Head of caudate nucleus (tissue), 42 donors: ENCODE measurements at regions not wholly inside any gene's neighbourhood (a gene's known extent, or its start where the extent isn't known, plus 50 kb on each side); places are given as distances from the start of the nearest gene placed in this dataset.
A peak's percentile ranks its signal among the peaks of the same experiment; 100 is the strongest.
"Not testable (repeated sequence)": the region's sequence is repeated elsewhere in the genome, so short reads cannot be mapped to it uniquely, and the experiment has no call there.

Source experiments
- DNase-seq, 42 donors: peaks; one replicate each; pipeline versions ENCODE4 v3.0.0 to v3.0.0-alpha.2; 2020 to 2021; ENCODE audit warnings: mixed read lengths in 7 of 42
- intact Hi-C: fragments of 100-400 bp; cut with DNase I; formaldehyde crosslinking; loops from one replicate; pipeline ENCODE4 v1.15.0; 2022

GRCh38 chr3:193821151-193821668 is 228.2 kb downstream of the OPA1 start:
- no peak for DNase-seq

GRCh38 chr3:193822492-193823212 is 229.6 kb downstream of the OPA1 start:
- intact Hi-C loops, result no loop called here
- DNase-seq, result no peak

More at GRCh38 chr3:193821151-193821668, 228.2 kb downstream of the OPA1 start:
- intact Hi-C loops, result no loop called here

GRCh38 chr3:193823213-193823605 is 230.2 kb downstream of the OPA1 start:
- intact Hi-C loops, DNase-seq: not testable (repeated sequence)

- no peak for DNase-seq
- intact Hi-C loops, result no loop called here
Observed at GRCh38 chr3:193824365-193824764, 231.4 kb downstream of the OPA1 start.

- DNase-seq, result no peak
- intact Hi-C loops, result no loop called here
Observed at GRCh38 chr3:193825617-193826016, 232.6 kb downstream of the OPA1 start.

- intact Hi-C loops, result no loop called here
- DNase-seq, result peak in 4 of 42 donors; percentile 9 to 48 (median 24)
Observed at GRCh38 chr3:193826159-193826795, 233.3 kb downstream of the OPA1 start.

GRCh38 chr3:193827040-193827669 is 234.1 kb downstream of the OPA1 start:
- DNase-seq, result no peak

GRCh38 chr3:193827871-193828270 is 234.9 kb downstream of the OPA1 start:
- intact Hi-C loops, result no loop called here
- no peak for DNase-seq

More at GRCh38 chr3:193827040-193827669, 234.1 kb downstream of the OPA1 start:
- intact Hi-C loops, result no loop called here

GRCh38 chr3:193828477-193828876 is 235.5 kb downstream of the OPA1 start:
- intact Hi-C loops, result no loop called here
- DNase-seq, result no peak

GRCh38 chr3:193829781-193830180 is 236.8 kb downstream of the OPA1 start:
- DNase-seq, result no peak
- intact Hi-C loops, result no loop called here

GRCh38 chr3:193830791-193831191 is 237.8 kb downstream of the OPA1 start:
- peak in 12 of 42 donors; percentile 10 to 77 (median 38) for DNase-seq
- intact Hi-C loops, result no loop called here

GRCh38 chr3:193831495-193832455 is 238.8 kb downstream of the OPA1 start:
- peak in 38 of 42 donors; percentile 10 to 84 (median 50) for DNase-seq
- intact Hi-C loops, result no loop called here

GRCh38 chr3:193832833-193833413 is 239.9 kb downstream of the OPA1 start:
- intact Hi-C loops, result no loop called here
- peak in 1 of 42 donors; percentile 3 for DNase-seq

- intact Hi-C loops, result no loop called here
- no peak for DNase-seq
Observed at GRCh38 chr3:193833592-193833991, 240.6 kb downstream of the OPA1 start.

GRCh38 chr3:193835414-193835813 is 242.4 kb downstream of the OPA1 start:
- intact Hi-C loops, result no loop called here
- DNase-seq, result no peak

GRCh38 chr3:193836511-193836910 is 243.5 kb downstream of the OPA1 start:
- intact Hi-C loops, result no loop called here
- no peak for DNase-seq

- DNase-seq, result no peak
- intact Hi-C loops, result no loop called here
Observed at GRCh38 chr3:193836918-193837317, 243.9 kb downstream of the OPA1 start.

GRCh38 chr3:193837347-193837827 is 244.4 kb downstream of the OPA1 start:
- DNase-seq, result no peak
- intact Hi-C loops, result no loop called here
